GM21390 (cell line): ENCODE measurements at regions not wholly inside any gene's neighbourhood (a gene's known extent, or its start where the extent isn't known, plus 50 kb on each side); places are given as distances from the start of the nearest gene placed in this dataset.
"Not testable (repeated sequence)": the region's sequence is repeated elsewhere in the genome, so short reads cannot be mapped to it uniquely, and the experiment has no call there.

ENCODE experiments used
- ATAC-seq: cut with Tn5 transposase; IDR thresholded peaks from one replicate; pipeline ENCODE4 v1.9.1; 2021; ENCODE audit not compliant: unreplicated experiment

- not testable (repeated sequence) for ATAC-seq
These were observed 528.6 kb downstream of the IRS2 start for GRCh38 chr13:109257761-109258157.
